Esophagus (tissue), 2 donors: ENCODE measurements at regions not wholly inside any gene's neighbourhood (a gene's known extent, or its start where the extent isn't known, plus 50 kb on each side); places are given as distances from the start of the nearest gene placed in this dataset.
A peak's percentile ranks its signal among the peaks of the same experiment; 100 is the strongest.

Experiments
- H3K27ac ChIP-seq, 2 donors: one replicate each; pipeline ENCODE4 v1.5.1; 2013; ENCODE audit warnings: low read depth in 2 of 2, mild to moderate bottlenecking in 2 of 2, inconsistent platforms in 1 of 2, low read length in 1 of 2, moderate library complexity in 1 of 2
- H3K27me3 ChIP-seq, 2 donors: one replicate each; pipeline ENCODE4 v1.6.1; 2013; ENCODE audit warnings: low read length in 2 of 2, control low read depth in 1 of 2, mild to moderate bottlenecking in 1 of 2; ENCODE audit not compliant: insufficient read depth in 2 of 2, control insufficient read depth in 1 of 2
- H3K36me3 ChIP-seq, 2 donors: one replicate each; pipeline ENCODE4 v1.6.1; 2013; ENCODE audit warnings: low read length in 1 of 2; ENCODE audit not compliant: control insufficient read depth in 2 of 2, insufficient read depth in 2 of 2
- H3K4me1 ChIP-seq, 2 donors: one replicate each; pipeline ENCODE4 v1.6.1; 2013; ENCODE audit warnings: low read length in 1 of 2; ENCODE audit not compliant: control insufficient read depth in 2 of 2, insufficient read depth in 2 of 2
- H3K4me3 ChIP-seq, 2 donors: one replicate each; pipeline ENCODE4 v1.5.1; 2013; ENCODE audit warnings: low read length in 2 of 2, mild to moderate bottlenecking in 2 of 2, low read depth in 1 of 2, moderate library complexity in 1 of 2
- H3K9me3 ChIP-seq, 2 donors: one replicate each; pipeline ENCODE4 v1.6.1; 2013; ENCODE audit warnings: mild to moderate bottlenecking in 2 of 2, low read depth in 1 of 2, low read length in 1 of 2, moderate library complexity in 1 of 2; ENCODE audit not compliant: control insufficient read depth in 2 of 2, insufficient read depth in 1 of 2
- WGBS, 2 donors: extraction: QIAGEN DNeasy Blood & Tissue Kit; methylation state at CpG; one replicate each; pipeline ENCODE4 v1.1.7; 2013; 5-methylcytosine and 5-hydroxymethylcytosine counted together
- donor health status: healthy with polysubstance abuse.
- donor health status: Bipolar disorder and iron deficiency.

DNA sequence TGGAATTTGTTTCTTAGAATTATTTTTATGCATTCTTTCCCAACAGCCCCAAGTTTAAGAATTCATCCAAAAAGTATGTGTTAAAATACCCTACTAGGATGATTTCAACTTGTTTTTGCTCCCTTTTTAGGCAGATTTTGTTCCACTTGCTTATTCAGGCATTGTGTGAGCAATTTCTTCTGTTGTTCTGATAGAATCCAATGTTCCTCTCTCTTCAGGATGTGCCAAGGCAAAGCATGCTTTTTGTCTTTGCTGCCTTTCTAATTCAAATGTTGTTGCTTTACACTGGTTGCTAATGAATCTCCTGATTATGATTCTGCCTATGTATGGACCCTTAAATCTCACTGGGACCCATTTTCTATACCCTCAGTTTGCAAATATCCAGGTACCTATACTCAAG is 131.2 kb upstream of the ARHGAP42 start:
- Histone ChIP-seq H3K36me3 (no peaks in the 10 kb centered on the region), H3K4me3 (no peak overlapping the region), H3K27me3 (no peaks in the 10 kb centered on the region), H3K9me3 (no peaks in the 10 kb centered on the region), H3K4me1 (no peaks in the 10 kb centered on the region), H3K27ac (no peak overlapping the region)

DNA sequence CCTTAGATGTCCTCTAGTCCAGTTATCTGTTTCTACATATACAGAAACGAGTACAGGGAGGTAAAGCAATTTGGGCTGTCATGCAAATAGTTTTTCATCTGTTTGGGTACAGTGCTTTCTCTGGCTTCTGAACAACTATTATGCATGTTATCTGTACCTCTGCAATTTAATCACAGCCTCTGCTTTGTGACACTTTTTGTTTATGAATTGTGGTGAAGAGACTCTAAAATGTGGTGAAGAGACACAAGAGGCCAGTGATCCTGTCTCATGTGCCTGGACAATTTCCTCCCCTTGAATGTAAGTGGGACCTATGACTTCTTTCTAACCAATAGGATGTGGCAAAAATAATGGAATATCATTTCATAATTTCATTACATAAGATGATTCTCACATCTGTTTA is 130.3 kb upstream of the ARHGAP42 start:
- Histone ChIP-seq H3K27ac (no peak overlapping the region), H3K27me3 (no peaks in the 10 kb centered on the region), H3K4me1 (no peaks in the 10 kb centered on the region), H3K36me3 (no peaks in the 10 kb centered on the region), H3K9me3 (no peaks in the 10 kb centered on the region), H3K4me3 (no peak overlapping the region)
- 53 to 75% methylated on average over 1 of the region's 1 CpG for whole genome bisulfite sequencing, 2 donors

DNA sequence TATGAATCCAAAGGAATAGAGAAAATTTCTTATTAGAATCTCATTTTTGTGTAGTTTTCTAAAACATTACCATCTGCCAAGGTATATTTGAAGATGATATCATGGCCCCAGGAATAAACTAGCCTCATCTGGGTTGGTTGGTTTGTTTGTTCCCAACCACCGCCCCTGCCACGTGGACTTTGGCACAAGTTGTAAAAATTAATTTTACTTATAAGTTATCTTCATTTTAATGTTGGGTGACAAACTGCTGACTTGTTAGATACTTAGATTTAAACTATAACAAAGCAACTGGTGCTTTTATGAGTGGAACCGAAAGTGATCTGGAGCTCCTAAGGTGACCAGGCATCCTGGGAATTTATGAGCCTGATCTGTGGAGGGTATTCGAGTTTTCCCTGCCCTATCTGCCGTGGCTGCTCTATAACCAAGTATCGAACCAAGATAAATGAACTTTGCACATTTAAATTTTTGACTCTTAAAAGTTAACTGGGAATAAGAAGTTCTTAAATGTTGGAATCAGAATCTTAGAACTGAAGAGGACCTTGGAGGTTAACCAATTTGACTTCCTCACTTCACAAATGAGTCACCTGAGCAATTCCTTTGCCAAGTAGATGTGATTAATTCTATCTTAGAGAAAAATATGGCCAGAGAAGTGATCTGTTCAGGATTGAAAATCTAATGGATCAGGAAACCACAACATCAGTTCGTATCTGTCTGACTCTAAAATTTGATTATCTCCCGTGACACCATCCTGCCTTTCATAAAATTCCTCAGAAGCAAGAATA is 129.1 kb upstream of the ARHGAP42 start:
- Histone ChIP-seq H3K4me1 (no peaks in the 10 kb centered on the region), H3K4me3 (no peak overlapping the region), H3K36me3 (no peaks in the 10 kb centered on the region), H3K9me3 (no peaks in the 10 kb centered on the region), H3K27me3 (no peaks in the 10 kb centered on the region), H3K27ac (no peak overlapping the region)
- WGBS, 2 donors: 54 to 63% methylated on average over 8 of the region's 8 CpGs

DNA sequence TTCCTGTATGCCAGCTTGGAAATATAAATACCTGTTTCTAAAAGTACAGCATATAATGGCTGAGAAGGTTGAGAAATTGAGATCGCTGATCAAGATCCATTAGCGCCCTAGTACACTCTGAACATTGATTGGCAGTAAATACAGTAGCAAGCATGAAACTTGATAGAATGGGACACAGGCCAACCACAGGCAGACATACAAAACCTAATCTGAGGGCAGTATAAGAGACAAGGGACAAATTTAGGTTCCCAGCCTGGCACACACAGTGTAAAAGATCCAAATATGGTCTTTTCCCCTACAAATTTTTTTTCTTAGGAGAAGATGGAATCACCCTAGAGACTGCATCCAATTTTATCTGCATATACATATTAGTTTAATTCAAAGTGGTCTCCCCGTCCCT is 126.5 kb upstream of the ARHGAP42 start:
- Histone ChIP-seq H3K9me3 (no peaks in the 10 kb centered on the region), H3K36me3 (no peaks in the 10 kb centered on the region), H3K4me1 (no peaks in the 10 kb centered on the region), H3K27me3 (no peaks in the 10 kb centered on the region), H3K4me3 (no peak overlapping the region), H3K27ac (no peak overlapping the region)
- WGBS, 2 donors: 91 to 92% methylated on average over 3 of the region's 3 CpGs

DNA sequence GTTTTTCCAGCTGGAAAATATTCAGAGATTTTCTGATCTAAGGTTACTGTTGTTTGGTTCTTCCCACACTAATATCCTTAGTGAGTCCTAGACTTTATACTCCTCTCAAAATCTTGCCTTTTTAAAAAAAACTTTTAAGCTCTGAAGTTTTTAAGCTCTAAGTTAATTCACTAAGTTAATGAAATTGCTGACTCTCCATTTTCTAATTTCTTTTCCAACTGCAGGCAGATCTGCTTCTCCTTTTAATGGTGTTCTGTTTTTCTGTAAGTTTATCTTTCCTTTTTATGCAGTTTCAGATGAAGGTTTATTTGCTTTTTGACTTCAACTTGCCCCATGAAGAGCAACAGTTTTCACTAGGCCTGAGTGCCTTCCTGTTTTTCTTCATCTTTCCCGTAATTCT is 125.8 kb upstream of the ARHGAP42 start:
- Histone ChIP-seq H3K9me3 (no peaks in the 10 kb centered on the region), H3K36me3 (no peaks in the 10 kb centered on the region), H3K4me3 (no peak overlapping the region), H3K27ac (peak overlapping the region in 1 of 2 donors; percentile 41), H3K27me3 (no peaks in the 10 kb centered on the region), H3K4me1 (no peaks in the 10 kb centered on the region)
- 35 to 39% methylated on average over 1 of the region's 1 CpG for WGBS, 2 donors

DNA sequence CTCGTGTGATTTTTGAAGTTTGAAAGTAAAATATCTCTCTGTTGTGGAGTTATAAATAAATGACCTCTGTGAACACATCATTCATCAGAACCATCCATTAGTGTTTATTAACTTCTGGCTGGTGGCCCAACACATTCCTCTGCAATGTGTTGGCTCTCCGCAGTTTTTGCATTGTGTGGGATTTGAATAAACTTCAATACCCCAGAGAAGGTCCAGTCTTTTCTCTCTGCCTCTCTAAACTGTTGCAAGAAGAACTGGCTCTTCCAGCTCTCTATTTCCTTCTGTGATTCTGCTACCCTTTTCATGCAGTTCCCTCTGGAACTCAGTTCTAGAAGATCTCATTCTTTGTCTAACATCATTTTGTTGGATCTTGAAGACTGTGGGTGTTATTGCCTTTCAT is 125.0 kb upstream of the ARHGAP42 start:
- H3K27me3 ChIP-seq: no peaks in the 10 kb centered on the region
- peak overlapping the region in 1 of 2 donors; percentile 14 for H3K27ac ChIP-seq
- H3K36me3 ChIP-seq: no peaks in the 10 kb centered on the region
- no peaks in the 10 kb centered on the region for H3K9me3 ChIP-seq
- H3K4me3 ChIP-seq: no peak overlapping the region
- WGBS, 2 donors: 22% methylated on average over 2 of the region's 2 CpGs
- H3K4me1 ChIP-seq: no peaks in the 10 kb centered on the region

DNA sequence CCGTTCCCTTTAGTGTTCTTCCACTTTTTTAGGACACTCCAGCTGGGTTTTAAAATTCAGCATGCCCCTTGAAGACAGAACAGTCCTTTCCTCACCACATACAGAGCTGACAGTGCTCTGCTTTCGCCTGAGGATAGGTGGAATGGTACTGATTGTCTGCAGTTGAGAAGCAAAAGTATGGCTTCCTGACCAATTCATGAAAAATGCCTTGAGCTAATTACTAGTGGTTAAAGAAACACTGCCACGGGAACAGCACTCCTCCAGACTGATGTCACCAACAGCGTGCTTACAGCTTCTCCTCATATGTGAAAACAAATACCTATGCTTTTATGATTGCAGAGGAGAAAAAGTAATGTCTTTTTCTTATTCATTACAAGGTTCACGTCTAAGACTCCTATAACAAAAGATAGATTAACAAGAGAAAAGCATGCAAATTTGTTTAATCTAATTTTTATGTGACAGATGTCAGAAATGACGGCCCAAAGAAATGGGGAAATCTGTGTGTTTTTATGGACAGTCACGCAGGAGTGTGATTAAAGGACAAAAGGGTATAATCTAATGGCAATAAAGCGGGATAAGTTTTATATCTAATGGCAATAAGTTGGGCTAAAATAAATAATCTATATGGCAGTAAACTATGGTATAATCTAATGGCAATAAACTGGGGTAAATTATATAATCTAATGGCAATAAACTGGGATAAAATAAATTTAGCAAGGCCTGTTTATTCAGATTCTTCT is 123.4 kb upstream of the ARHGAP42 start:
- no peaks in the 10 kb centered on the region for H3K9me3 ChIP-seq
- no peaks in the 10 kb centered on the region for H3K4me1 ChIP-seq
- H3K27ac ChIP-seq: no peak overlapping the region
- H3K36me3 ChIP-seq: no peaks in the 10 kb centered on the region
- no peak overlapping the region for H3K4me3 ChIP-seq
- 78 to 81% methylated on average over 8 of the region's 8 CpGs for WGBS, 2 donors
- no peaks in the 10 kb centered on the region for H3K27me3 ChIP-seq

DNA sequence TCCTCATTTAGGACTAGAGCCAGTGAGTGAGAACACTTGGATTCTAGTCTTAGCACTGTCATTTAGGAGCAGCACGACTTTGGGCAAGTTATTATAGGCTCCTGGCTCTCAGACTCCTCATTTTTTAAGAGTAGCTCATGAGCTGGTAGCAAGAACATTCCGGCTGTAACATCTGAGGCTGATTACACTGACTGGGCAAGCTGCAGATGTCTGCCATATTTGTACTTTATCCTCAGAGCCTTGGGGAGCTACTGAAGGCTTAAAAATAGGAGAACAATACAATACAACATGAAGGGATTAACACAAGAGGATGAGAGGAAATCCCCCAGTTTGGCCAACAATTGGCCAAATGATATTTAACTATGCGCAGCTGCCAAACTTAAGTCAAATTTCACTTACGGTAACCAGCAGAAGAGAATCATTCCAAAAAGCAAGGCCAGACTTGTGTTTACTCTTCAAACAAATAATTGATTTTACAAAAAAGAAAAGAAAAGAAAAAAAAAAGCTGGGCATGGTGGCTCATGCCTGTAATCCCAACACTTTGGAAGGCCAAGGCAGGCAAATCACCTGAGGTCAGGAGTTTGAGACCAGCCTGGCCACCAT is 113.1 kb upstream of the ARHGAP42 start:
- Histone ChIP-seq H3K9me3 (no peaks in the 10 kb centered on the region), H3K4me3 (no peak overlapping the region), H3K4me1 (no peaks in the 10 kb centered on the region), H3K27ac (no peak overlapping the region), H3K36me3 (no peaks in the 10 kb centered on the region), H3K27me3 (no peaks in the 10 kb centered on the region)
- WGBS, 2 donors: 40 to 53% methylated on average over 4 of the region's 4 CpGs

DNA sequence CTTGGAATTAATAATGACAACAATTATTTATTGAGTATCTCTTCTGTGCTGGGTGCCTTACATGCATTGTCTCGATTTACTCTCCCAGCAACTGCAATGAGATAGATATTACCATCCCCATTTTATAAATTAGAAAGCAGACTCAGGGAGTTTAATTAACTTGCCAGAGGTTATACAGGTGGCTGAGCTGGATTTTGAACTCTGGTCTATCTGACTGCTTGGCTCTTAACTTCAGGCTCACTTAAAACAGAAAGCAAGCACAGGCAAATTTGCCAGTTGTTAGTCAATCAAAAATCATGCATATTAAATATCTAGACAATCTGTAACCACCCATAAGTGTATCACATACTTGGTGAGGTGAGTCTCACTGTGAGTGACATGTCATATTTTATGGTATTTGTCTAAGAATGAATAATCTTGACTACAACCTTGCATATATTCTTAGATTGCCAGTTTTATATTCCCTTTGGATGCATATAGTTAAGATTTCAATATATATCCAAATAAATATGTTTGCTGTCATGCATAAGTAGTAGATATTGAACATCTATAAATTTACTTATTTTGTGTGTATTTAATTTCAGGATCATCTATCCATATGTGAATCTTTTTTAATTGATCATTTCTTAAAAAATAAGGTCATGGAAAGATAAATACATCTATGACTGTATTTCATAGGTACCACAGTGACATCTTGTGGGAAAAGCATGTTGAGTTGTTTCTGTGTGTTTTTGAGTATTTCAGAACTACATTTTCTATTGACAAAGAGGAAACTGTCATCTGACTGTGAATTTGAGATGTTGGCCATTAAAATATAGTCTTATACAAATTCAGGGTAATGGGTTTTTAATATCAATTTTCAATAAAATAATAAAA is 112.0 kb upstream of the ARHGAP42 start:
- Histone ChIP-seq H3K4me1 (no peaks in the 10 kb centered on the region), H3K9me3 (no peaks in the 10 kb centered on the region), H3K27me3 (no peaks in the 10 kb centered on the region), H3K27ac (no peak overlapping the region), H3K36me3 (no peaks in the 10 kb centered on the region), H3K4me3 (no peak overlapping the region)
- 36 to 60% methylated on average over 1 of the region's 1 CpG for WGBS, 2 donors
